Astrocyte of the cerebellum (primary cell): ENCODE measurements at regions not wholly inside any gene's neighbourhood (a gene's known extent, or its start where the extent isn't known, plus 50 kb on each side); places are given as distances from the start of the nearest gene placed in this dataset.

Experiments used
- DNase-seq: peaks from one replicate; pipeline ENCODE4 v3.0.0-alpha.2; 2011; ENCODE audit warnings: low read depth
- H3K4me3 ChIP-seq: 2 replicates; pipeline ENCODE4 v1.5.1; 2011; ENCODE audit warnings: mild to moderate bottlenecking, low read depth, low read length, moderate library complexity
- CTCF ChIP-seq: IDR thresholded peaks from 2 replicates; pipeline ENCODE4 v1.5.1; 2012; ENCODE audit warnings: low read length, low read depth, moderate library complexity, mild to moderate bottlenecking; ENCODE audit errors: missing control alignments
- in situ Hi-C: cut with HindIII; loops from 2 replicates; pipeline ENCODE4 v1.10.0; 2017; ENCODE audit warnings: low sequenced_read_pairs

DNA sequence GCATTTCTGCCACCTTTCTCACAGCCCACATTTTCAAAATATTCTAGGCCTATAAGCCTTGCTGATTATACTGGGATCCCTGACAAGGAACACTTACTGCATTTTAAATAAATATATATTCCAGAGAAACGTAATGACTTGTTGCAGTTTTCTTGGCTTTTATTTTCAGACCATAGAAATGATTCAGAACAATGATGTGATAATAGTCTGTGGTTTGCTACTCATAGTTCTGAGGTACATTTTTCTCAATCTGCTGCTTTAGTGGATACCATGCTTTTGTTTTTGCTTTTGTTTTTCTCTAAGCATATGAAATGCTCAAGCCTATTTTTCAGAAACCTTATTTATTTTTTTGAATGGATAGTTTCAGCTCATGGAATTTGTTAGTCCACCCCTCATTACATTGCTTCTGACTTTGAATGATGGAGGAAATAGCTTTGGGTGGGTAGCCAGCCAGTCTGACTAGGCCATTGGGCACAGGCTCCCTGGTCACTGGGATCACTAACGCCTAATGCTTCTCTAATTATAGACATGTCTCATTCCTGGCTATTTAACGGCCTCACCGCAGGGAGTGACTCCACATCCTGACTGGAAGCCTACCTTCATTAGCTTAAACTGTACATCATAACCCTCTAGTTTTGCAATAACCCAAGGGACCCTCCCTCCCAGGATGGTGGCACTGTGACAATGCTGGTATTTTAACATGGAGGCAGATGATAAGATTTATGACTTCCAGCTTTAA is 66.1 kb downstream of the MBL2 start:
- no peak for TF ChIP-seq CTCF
- H3K4me3 ChIP-seq = no peak overlapping the region
- in situ Hi-C loops = no loop called here
- DNase-seq = peak; percentile 5
